SK-N-SH (cell line): ENCODE measurements at regions not wholly inside any gene's neighbourhood (a gene's known extent, or its start where the extent isn't known, plus 50 kb on each side); places are given as distances from the start of the nearest gene placed in this dataset.

Source experiments
- CTCF ChIA-PET: fragments of 300-600, 350-600 bp; formaldehyde crosslinking; extraction: SDS; loops from one replicate; lab custom pipeline; 2021; lab: Yijun Ruan, JAX
- POLR2A ChIA-PET: fragments of 350-600 bp; sonication (Branson Sonifier 250); formaldehyde crosslinking; extraction: SDS; loops from one replicate; lab custom pipeline; 2020; ENCODE audit warnings: antibody characterized with exemption, inconsistent platforms; lab: Yijun Ruan, JAX
- DNase-seq: peaks from one replicate; pipeline ENCODE4 v3.0.0; 2012
- H2AFZ ChIP-seq: fragments of 200-600 bp; sonication (generic); 2 replicates; pipeline ENCODE4 v1.8.1; 2016; ENCODE audit warnings: antibody characterized with exemption, mild to moderate bottlenecking, low read depth
- H3F3A ChIP-seq: fragments of 200-600 bp; sonication (generic); replicated peaks from 2 replicates; pipeline ENCODE3; 2016; ENCODE audit warnings: antibody characterized with exemption, mild to moderate bottlenecking; ENCODE audit not compliant: insufficient read depth
- H3K27ac ChIP-seq, 2 experiments: fragments of 200-500 bp in 1 of 2; fragments of 200-600 bp in 1 of 2; sonication (Bioruptor generic) in 1 of 2; sonication (generic), shearing (Covaris generic) in 1 of 2; 2 replicates each; pipeline versions ENCODE4 v1.5.1 to v1.6.1; 2014 to 2016; ENCODE audit warnings: low read depth in 2 of 2, inconsistent platforms in 1 of 2, low read length in 1 of 2, mild to moderate bottlenecking in 1 of 2, mixed read lengths in 1 of 2
- H3K27me3 ChIP-seq: fragments of 200-600 bp; sonication (generic), shearing (Covaris generic); 2 replicates; pipeline ENCODE4 v1.6.1; 2016; ENCODE audit warnings: mixed run types; ENCODE audit not compliant: insufficient read depth
- H3K36me3 ChIP-seq, 2 experiments: fragments of 200-500 bp in 1 of 2; fragments of 200-600 bp in 1 of 2; sonication (Bioruptor generic) in 1 of 2; sonication (generic) in 1 of 2; replicated peaks in 1 of 2; 2 replicates each; pipeline versions ENCODE3 to v1.5.1; 2014 to 2016; ENCODE audit warnings: low read length in 1 of 2, mild to moderate bottlenecking in 1 of 2; ENCODE audit not compliant: insufficient read depth in 2 of 2, control insufficient read depth in 1 of 2
- H3K4me1 ChIP-seq, 2 experiments: fragments of 200-500 bp in 1 of 2; fragments of 200-600 bp in 1 of 2; sonication (Bioruptor generic) in 1 of 2; sonication (generic), shearing (Covaris generic) in 1 of 2; 2 replicates each; pipeline versions ENCODE4 v1.5.1 to v1.6.1; 2014 to 2016; ENCODE audit warnings: low read depth in 1 of 2, low read length in 1 of 2, mixed run types in 1 of 2; ENCODE audit not compliant: insufficient read depth in 2 of 2, control insufficient read depth in 1 of 2
- H3K4me2 ChIP-seq: fragments of 200-600 bp; sonication (generic), shearing (Covaris generic); 2 replicates; pipeline ENCODE4 v1.6.1; 2017; ENCODE audit warnings: mixed run types
- H3K4me3 ChIP-seq, 2 experiments: fragments of 200-500 bp in 1 of 2; fragments of 200-600 bp in 1 of 2; sonication (Bioruptor generic) in 1 of 2; sonication (generic), shearing (Covaris generic) in 1 of 2; 2 replicates each; pipeline versions ENCODE4 v1.5.1 to v1.8.1; 2014 to 2016; ENCODE audit warnings: low read depth in 2 of 2, inconsistent platforms in 1 of 2, low read length in 1 of 2, mild to moderate bottlenecking in 1 of 2, mixed read lengths in 1 of 2, moderate library complexity in 1 of 2
- H3K79me2 ChIP-seq: fragments of 200-600 bp; sonication (generic); 2 replicates; pipeline ENCODE4 v1.8.1; 2017; ENCODE audit warnings: mild to moderate bottlenecking; ENCODE audit not compliant: insufficient read depth
- H3K9ac ChIP-seq: fragments of 200-600 bp; sonication (generic); 2 replicates; pipeline ENCODE4 v1.6.1; 2017; ENCODE audit warnings: mixed run types
- H3K9me2 ChIP-seq: fragments of 200-600 bp; sonication (generic); 2 replicates; pipeline ENCODE4 v1.6.1; 2017; ENCODE audit warnings: mixed run types
- H3K9me3 ChIP-seq: fragments of 200-600 bp; sonication (generic); 2 replicates; pipeline ENCODE4 v1.6.1; 2017; ENCODE audit warnings: mixed run types, mild to moderate bottlenecking, moderate library complexity
- H4K20me1 ChIP-seq: fragments of 200-600 bp; sonication (generic); 2 replicates; pipeline ENCODE4 v1.6.1; 2017; ENCODE audit warnings: mild to moderate bottlenecking, mixed run types; ENCODE audit not compliant: insufficient read depth
- CHD2 ChIP-seq: fragments of 150-350 bp; IDR thresholded peaks from 2 replicates; pipeline ENCODE4 v1.6.1; 2018; ENCODE audit warnings: low read length; ENCODE audit not compliant: partially characterized antibody
- FOXM1 ChIP-seq: IDR thresholded peaks from 2 replicates; pipeline ENCODE4 v1.4.0; 2012; ENCODE audit warnings: low read depth, mild to moderate bottlenecking
- GABPA ChIP-seq: IDR thresholded peaks from 2 replicates; pipeline ENCODE4 v1.4.0; 2012; ENCODE audit warnings: low read depth, mild to moderate bottlenecking
- MAX ChIP-seq: IDR thresholded peaks from 2 replicates; pipeline ENCODE4 v1.4.0; 2012; ENCODE audit warnings: low read depth
- NFIC ChIP-seq: IDR thresholded peaks from 2 replicates; pipeline ENCODE4 v1.4.0; 2012; ENCODE audit warnings: borderline replicate concordance
- RCOR1 ChIP-seq: fragments of 150-350 bp; IDR thresholded peaks from 2 replicates; pipeline ENCODE4 v1.6.1; 2017; ENCODE audit warnings: antibody characterized with exemption, low read length
- SIN3A ChIP-seq: IDR thresholded peaks from 2 replicates; pipeline ENCODE4 v1.6.1; 2012; ENCODE audit warnings: low read depth, mild to moderate bottlenecking, low read length, moderate library complexity, borderline replicate concordance
- USF1 ChIP-seq: IDR thresholded peaks from 2 replicates; pipeline ENCODE4 v1.4.0; 2012; ENCODE audit warnings: low read depth, borderline replicate concordance
- WGBS: methylation state at CpG from one replicate; pipeline ENCODE4 v1.1.6; 2017; ENCODE audit warnings: low lambda C conversion rate; 5-methylcytosine and 5-hydroxymethylcytosine counted together

GRCh38 chr11:15724601-15725000, 609.9 kb downstream of the INSC start:
- Histone ChIP-seq H3K79me2 (no peaks in the 10 kb centered on the region), H2AFZ (no peak overlapping the region), H3K9me2 (no peaks in the 10 kb centered on the region), H3K27me3 (no peaks in the 10 kb centered on the region), H3K4me1 (no peaks in the 10 kb centered on the region; a peak in 1 of 4 replicates), H3K4me3 (no peak overlapping the region), H3K9me3 (no peaks in the 10 kb centered on the region), H3K9ac (no peak overlapping the region), H3K36me3 (no peaks in the 10 kb centered on the region), H3K27ac (no peak overlapping the region), H4K20me1 (no peaks in the 10 kb centered on the region), H3F3A (no peaks in the 10 kb centered on the region), H3K4me2 (no peak overlapping the region)
- TF ChIP-seq NFIC (no peak), SIN3A (no peak)
- ChIA-PET POLR2A (no interaction called here), CTCF (interaction anchor here (2.0 kb wide), 1 partner anchor 12 kb away, joined by 5 read pairs; no protein-coding TSS in a partner anchor)
- 52% methylated on average over 3 of the region's 3 CpGs for WGBS
- no peak for DNase-seq

GRCh38 chr11:15725246-15725645, 610.5 kb downstream of the INSC start:
- Histone ChIP-seq H3K9me2 (no peaks in the 10 kb centered on the region), H3K27me3 (no peaks in the 10 kb centered on the region), H3F3A (no peaks in the 10 kb centered on the region), H3K4me1 (no peaks in the 10 kb centered on the region; a peak in 1 of 4 replicates), H3K9me3 (no peaks in the 10 kb centered on the region), H3K36me3 (no peaks in the 10 kb centered on the region), H2AFZ (no peak overlapping the region), H3K4me3 (no peak overlapping the region)
- DNase-seq, result no peak
- TF ChIP-seq FOXM1, result no peak
- no peak for TF ChIP-seq MAX
- TF ChIP-seq GABPA, result no peak
- no peak for TF ChIP-seq RCOR1
- TF ChIP-seq USF1, result no peak
- TF ChIP-seq, all 33 proteins: peak for 0
- POLR2A ChIA-PET, result no interaction called here
- Histone ChIP-seq H3K9ac (no peak overlapping the region), H3K27ac (no peak overlapping the region), H3K79me2 (no peaks in the 10 kb centered on the region), H3K4me2 (no peak overlapping the region), H4K20me1 (no peaks in the 10 kb centered on the region)
- CTCF ChIA-PET, result interaction anchor here (2.0 kb wide), 1 partner anchor 13 kb away, joined by 5 read pairs; no protein-coding TSS in a partner anchor
- WGBS, result 27% methylated on average over 2 of the region's 2 CpGs

GRCh38 chr11:15726221-15726746, 611.6 kb downstream of the INSC start:
- H4K20me1 ChIP-seq, result no peaks in the 10 kb centered on the region
- H3K27me3 ChIP-seq, result no peaks in the 10 kb centered on the region
- no peak overlapping the region for H3K4me3 ChIP-seq
- no peaks in the 10 kb centered on the region for H3K9me2 ChIP-seq
- no peak for DNase-seq
- 16% methylated on average over 3 of the region's 3 CpGs for WGBS
- no peak overlapping the region for H3K4me2 ChIP-seq
- no peaks in the 10 kb centered on the region for H3K36me3 ChIP-seq
- H3K79me2 ChIP-seq, result no peaks in the 10 kb centered on the region
- no peaks in the 10 kb centered on the region for H3F3A ChIP-seq
- H2AFZ ChIP-seq, result no peak overlapping the region
- H3K9ac ChIP-seq, result no peak overlapping the region
- H3K9me3 ChIP-seq, result no peaks in the 10 kb centered on the region
- POLR2A ChIA-PET, result no interaction called here
- no peaks in the 10 kb centered on the region for H3K4me1 ChIP-seq
- CTCF ChIA-PET, result no interaction called here
- TF ChIP-seq CHD2, result no peak
- no peak overlapping the region for H3K27ac ChIP-seq
